ENCODE measurements at regions not wholly inside any gene's neighbourhood (a gene's known extent, or its start where the extent isn't known, plus 50 kb on each side); places are given as distances from the start of the nearest gene placed in this dataset.
"Not testable (repeated sequence)": the region's sequence is repeated elsewhere in the genome, so short reads cannot be mapped to it uniquely, and the experiment has no call there.

GRCh38 chr14:88104710-88105109 is 99.8 kb downstream of the GPR65 start:
- Histone ChIP-seq H3K27ac (no peak overlapping the region), H3K36me3 (no peaks in the 10 kb centered on the region), H3K9me3 (peaks cover 0 to 14% (median 5%) of the 10 kb centered on the region in 4 donors), H3K4me3 (no peak overlapping the region), H3K27me3 (no peaks in the 10 kb centered on the region), H3K4me1 (no peaks in the 10 kb centered on the region)
- ATAC-seq (ENCODE audit: low FRiP score in 2 of 2), result no peak
- WGBS, 2 donors, result 95 to 100% methylated on average over 1 of the region's 1 CpG
- TF ChIP-seq POLR2A (IDR thresholded peaks at IDR 0.05) (no peak), EP300 (IDR thresholded peaks at IDR 0.05) (no peak), CTCF (IDR thresholded peaks at IDR 0.05) (no peak), POLR2AphosphoS5 (IDR thresholded peaks at IDR 0.05) (no peak)
- no peak for DNase-seq

- no peak for TF ChIP-seq CTCF (IDR thresholded peaks at IDR 0.05)
- TF ChIP-seq POLR2AphosphoS5 (IDR thresholded peaks at IDR 0.05), result no peak
- TF ChIP-seq POLR2A (IDR thresholded peaks at IDR 0.05), result no peak
- TF ChIP-seq EP300 (IDR thresholded peaks at IDR 0.05), result no peak
- Histone ChIP-seq H3K27me3 (no peaks in the 10 kb centered on the region), H3K27ac (no peak overlapping the region), H3K4me1 (no peaks in the 10 kb centered on the region), H3K36me3 (no peaks in the 10 kb centered on the region), H3K9me3 (peaks cover 0 to 14% (median 5%) of the 10 kb centered on the region in 4 donors), H3K4me3 (no peak overlapping the region)
- WGBS, 2 donors, result 77 to 88% methylated on average over 3 to 4 of the region's 4 CpGs
- DNase-seq, result no peak
- ATAC-seq (ENCODE audit: low FRiP score in 2 of 2), result peak in 1 of 2 donors; percentile 15
These were observed 101.4 kb downstream of the GPR65 start for GRCh38 chr14:88106377-88106776.

- not testable (repeated sequence) for H3K27ac ChIP-seq; DNase-seq; H3K27me3 ChIP-seq; H3K9me3 ChIP-seq; H3K4me1 ChIP-seq; H3K4me3 ChIP-seq; ATAC-seq (ENCODE audit: low FRiP score in 2 of 2); H3K36me3 ChIP-seq
- WGBS, 2 donors, result 75 to 83% methylated on average over 6 to 7 of the region's 7 CpGs
These were observed 122.7 kb downstream of the GPR65 start for GRCh38 chr14:88127669-88128068.

GRCh38 chr14:88128816-88129215 is 123.9 kb downstream of the GPR65 start:
- Histone ChIP-seq H3K9me3 (no peaks in the 10 kb centered on the region), H3K36me3 (no peaks in the 10 kb centered on the region), H3K4me3 (no peak overlapping the region), H3K27me3 (no peaks in the 10 kb centered on the region), H3K27ac (peak overlapping the region in 1 of 4 donors; percentile 28), H3K4me1 (peaks cover 0 to 6% (median 0%) of the 10 kb centered on the region in 4 donors)
- ATAC-seq (ENCODE audit: low FRiP score in 2 of 2) (peak in 1 of 2 donors; percentile 63), DNase-seq (peak in 1 of 2 donors; percentile 57)
- WGBS, 2 donors, result 27 to 78% methylated on average over 1 of the region's 1 CpG
- TF ChIP-seq POLR2A (IDR thresholded peaks at IDR 0.05) (no peak), POLR2AphosphoS5 (IDR thresholded peaks at IDR 0.05) (no peak), EP300 (IDR thresholded peaks at IDR 0.05) (no peak), CTCF (IDR thresholded peaks at IDR 0.05) (no peak)

GRCh38 chr14:88129306-88130056 is 124.5 kb downstream of the GPR65 start:
- Histone ChIP-seq H3K27ac (peak overlapping the region; percentile 29 to 42 (median 34)), H3K4me3 (no peak overlapping the region)
- peak; percentile 76 to 96 for ATAC-seq (ENCODE audit: low FRiP score in 2 of 2)

More at GRCh38 chr14:88129306-88130056, 124.5 kb downstream of the GPR65 start:
- peaks cover 0 to 6% (median 0%) of the 10 kb centered on the region in 4 donors for H3K4me1 ChIP-seq
- H3K27me3 ChIP-seq, result no peaks in the 10 kb centered on the region
- H3K9me3 ChIP-seq, result no peaks in the 10 kb centered on the region
- no peaks in the 10 kb centered on the region for H3K36me3 ChIP-seq
- 31 to 54% methylated on average over 2 of the region's 2 CpGs for WGBS, 2 donors
- TF ChIP-seq CTCF (IDR thresholded peaks at IDR 0.05) (no peak), EP300 (IDR thresholded peaks at IDR 0.05) (no peak), POLR2A (IDR thresholded peaks at IDR 0.05) (peak in 1 of 4 donors; percentile 21), POLR2AphosphoS5 (IDR thresholded peaks at IDR 0.05) (peak in 1 of 2 donors; percentile 28)
- peak in 1 of 2 donors; percentile 24 for DNase-seq
